Suprapubic skin (tissue), 4 donors: ENCODE measurements at regions not wholly inside any gene's neighbourhood (a gene's known extent, or its start where the extent isn't known, plus 50 kb on each side); places are given as distances from the start of the nearest gene placed in this dataset.

Experiments used
- DNase-seq, 2 donors: peaks; one replicate each; pipeline ENCODE4 v3.0.0-alpha.2; 2019; ENCODE audit warnings: low spot score in 2 of 2
- H3K27ac ChIP-seq: fragments of 200-600 bp; sonication (generic); one replicate; pipeline ENCODE4 v1.5.1; 2019
- H3K27me3 ChIP-seq: fragments of 200-600 bp; sonication (generic); one replicate; pipeline ENCODE4 v1.5.1; 2019
- H3K36me3 ChIP-seq: fragments of 200-600 bp; sonication (generic); one replicate; pipeline ENCODE4 v1.5.1; 2019
- H3K4me1 ChIP-seq: fragments of 200-600 bp; sonication (generic); one replicate; pipeline ENCODE4 v1.5.1; 2019
- H3K4me3 ChIP-seq: fragments of 200-600 bp; sonication (generic); one replicate; pipeline ENCODE4 v1.5.1; 2019; ENCODE audit warnings: mild to moderate bottlenecking
- H3K9me3 ChIP-seq: fragments of 200-600 bp; sonication (generic); one replicate; pipeline ENCODE4 v1.5.1; 2019
- CTCF ChIP-seq, 2 donors: fragments of 200-600 bp in 1 of 2; fragments of 450-650 bp in 1 of 2; sonication (generic) in 1 of 2; IDR thresholded peaks; one replicate each; pipeline ENCODE4 v1.5.1; 2016 to 2019; ENCODE audit warnings: antibody characterized with exemption in 2 of 2, mild to moderate bottlenecking in 1 of 2, moderate library complexity in 1 of 2
- EP300 ChIP-seq: sonication (generic); formaldehyde crosslinking; IDR thresholded peaks from one replicate; pipeline ENCODE4 v1.6.1; 2017; ENCODE audit warnings: antibody characterized with exemption
- POLR2A ChIP-seq, 2 donors: fragments of 450-650 bp; IDR thresholded peaks; one replicate each; pipeline ENCODE4 v1.6.1; 2017; ENCODE audit warnings: antibody characterized with exemption in 2 of 2, mild to moderate bottlenecking in 2 of 2, moderate library complexity in 2 of 2
- POLR2AphosphoS5 ChIP-seq, 3 donors: sonication (generic); formaldehyde crosslinking; IDR thresholded peaks; one replicate each; pipeline ENCODE4 v1.6.1; 2017; ENCODE audit warnings: antibody characterized with exemption in 3 of 3
- WGBS: methylation state at CpG from one replicate; pipeline ENCODE4 v1.1.5; 2018; 5-methylcytosine and 5-hydroxymethylcytosine counted together

GRCh38 chr16:75987323-75987722, 261.0 kb upstream of the CPHXL start:
- WGBS: 82% methylated on average over 2 of the region's 2 CpGs
- Histone ChIP-seq H3K4me3 (no peak overlapping the region), H3K27me3 (no peaks in the 10 kb centered on the region), H3K36me3 (no peaks in the 10 kb centered on the region), H3K27ac (no peak overlapping the region), H3K9me3 (no peaks in the 10 kb centered on the region), H3K4me1 (no peaks in the 10 kb centered on the region)
- DNase-seq: no peak
- TF ChIP-seq POLR2A (IDR thresholded peaks at IDR 0.05) (no peak), EP300 (no peak), POLR2AphosphoS5 (IDR thresholded peaks at IDR 0.05) (no peak), CTCF (IDR thresholded peaks at IDR 0.05) (no peak)

GRCh38 chr16:75996491-75996890, 270.2 kb upstream of the CPHXL start:
- Histone ChIP-seq H3K4me3 (no peak overlapping the region), H3K36me3 (no peaks in the 10 kb centered on the region), H3K27ac (no peak overlapping the region), H3K4me1 (no peaks in the 10 kb centered on the region), H3K9me3 (peaks cover 4% of the 10 kb centered on the region), H3K27me3 (no peaks in the 10 kb centered on the region)
- TF ChIP-seq POLR2AphosphoS5 (IDR thresholded peaks at IDR 0.05): no peak
- TF ChIP-seq EP300: no peak
- TF ChIP-seq CTCF (IDR thresholded peaks at IDR 0.05): no peak
- WGBS: 58% methylated on average over 3 of the region's 3 CpGs
- DNase-seq: no peak

DNA sequence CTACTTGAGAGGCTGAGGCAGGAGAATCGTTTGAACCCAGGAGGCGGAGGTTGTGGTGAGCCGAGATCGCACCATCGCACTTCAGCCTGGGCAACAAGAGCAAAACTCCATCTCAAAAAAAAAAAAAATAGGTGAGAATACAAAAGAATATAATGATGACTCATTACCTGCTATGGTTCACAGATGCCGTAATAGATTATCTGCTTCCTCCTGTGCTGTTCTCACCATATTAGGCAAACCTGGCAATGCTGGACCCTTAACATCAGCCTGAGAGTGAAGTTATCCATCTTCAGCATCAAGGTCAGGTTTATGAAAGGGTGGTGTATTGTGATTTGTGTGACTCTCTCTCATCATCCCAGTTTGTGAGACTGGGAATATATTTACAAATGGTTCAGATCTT, 271.3 kb upstream of the CPHXL start:
- Histone ChIP-seq H3K36me3 (no peaks in the 10 kb centered on the region), H3K4me3 (no peak overlapping the region), H3K27me3 (no peaks in the 10 kb centered on the region), H3K4me1 (no peaks in the 10 kb centered on the region), H3K27ac (no peak overlapping the region), H3K9me3 (peaks cover 4% of the 10 kb centered on the region)
- WGBS: 85% methylated on average over 6 of the region's 6 CpGs
- DNase-seq: no peak
- TF ChIP-seq POLR2AphosphoS5 (IDR thresholded peaks at IDR 0.05): no peak
- no peak for TF ChIP-seq EP300
- no peak for TF ChIP-seq CTCF (IDR thresholded peaks at IDR 0.05)
- TF ChIP-seq POLR2A (IDR thresholded peaks at IDR 0.05): no peak

GRCh38 chr16:76007645-76008044, 269.6 kb upstream of the CNTNAP4 start:
- H3K4me3 ChIP-seq: no peak overlapping the region
- no peak for DNase-seq
- no peaks in the 10 kb centered on the region for H3K27me3 ChIP-seq
- 81% methylated on average over 1 of the region's 1 CpG for WGBS
- no peaks in the 10 kb centered on the region for H3K9me3 ChIP-seq
- no peaks in the 10 kb centered on the region for H3K4me1 ChIP-seq
- no peaks in the 10 kb centered on the region for H3K36me3 ChIP-seq
- TF ChIP-seq POLR2AphosphoS5 (IDR thresholded peaks at IDR 0.05): no peak
- TF ChIP-seq EP300: no peak
- TF ChIP-seq CTCF (IDR thresholded peaks at IDR 0.05): no peak
- no peak for TF ChIP-seq POLR2A (IDR thresholded peaks at IDR 0.05)
- H3K27ac ChIP-seq: no peak overlapping the region

DNA sequence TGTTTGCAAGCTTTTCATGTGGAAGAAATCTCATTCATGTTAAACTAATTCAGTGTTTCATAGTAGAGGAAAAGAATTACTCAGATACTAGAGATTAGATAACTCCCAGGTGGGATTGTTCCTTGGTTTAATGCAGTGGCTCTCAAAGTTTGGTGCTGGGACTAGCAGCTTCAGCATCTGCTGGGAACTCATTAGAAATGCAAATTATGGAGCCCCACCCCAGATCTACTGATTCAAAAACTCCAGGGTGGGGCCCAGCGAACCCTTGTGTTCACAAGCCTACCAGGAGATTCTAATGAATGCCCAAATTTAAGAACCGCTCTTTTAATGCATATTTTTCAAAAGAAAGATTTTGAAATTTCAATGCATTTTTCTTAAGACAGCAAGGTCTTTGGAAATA, 253.4 kb upstream of the CNTNAP4 start:
- Histone ChIP-seq H3K4me1 (no peaks in the 10 kb centered on the region), H3K9me3 (no peaks in the 10 kb centered on the region), H3K27me3 (no peaks in the 10 kb centered on the region), H3K27ac (no peak overlapping the region), H3K4me3 (no peak overlapping the region), H3K36me3 (no peaks in the 10 kb centered on the region)
- WGBS: 79% methylated on average over 2 of the region's 2 CpGs
- no peak for TF ChIP-seq POLR2A (IDR thresholded peaks at IDR 0.05)
- TF ChIP-seq EP300: no peak
- TF ChIP-seq CTCF (IDR thresholded peaks at IDR 0.05): no peak
- no peak for TF ChIP-seq POLR2AphosphoS5 (IDR thresholded peaks at IDR 0.05)
- no peak for DNase-seq
